GM21390 (cell line): ENCODE measurements at regions not wholly inside any gene's neighbourhood (a gene's known extent, or its start where the extent isn't known, plus 50 kb on each side); places are given as distances from the start of the nearest gene placed in this dataset.
"Not testable (repeated sequence)": the region's sequence is repeated elsewhere in the genome, so short reads cannot be mapped to it uniquely, and the experiment has no call there.

Experiments used
- ATAC-seq: cut with Tn5 transposase; IDR thresholded peaks from one replicate; pipeline ENCODE4 v1.9.1; 2021; ENCODE audit not compliant: unreplicated experiment

- ATAC-seq: no peak
Observed at GRCh38 chr2:64910972-64911433, 78.2 kb upstream of the SLC1A4 start.

GRCh38 chr2:64913357-64913869 lies 75.8 kb upstream of the SLC1A4 start:
- ATAC-seq: no peak

DNA sequence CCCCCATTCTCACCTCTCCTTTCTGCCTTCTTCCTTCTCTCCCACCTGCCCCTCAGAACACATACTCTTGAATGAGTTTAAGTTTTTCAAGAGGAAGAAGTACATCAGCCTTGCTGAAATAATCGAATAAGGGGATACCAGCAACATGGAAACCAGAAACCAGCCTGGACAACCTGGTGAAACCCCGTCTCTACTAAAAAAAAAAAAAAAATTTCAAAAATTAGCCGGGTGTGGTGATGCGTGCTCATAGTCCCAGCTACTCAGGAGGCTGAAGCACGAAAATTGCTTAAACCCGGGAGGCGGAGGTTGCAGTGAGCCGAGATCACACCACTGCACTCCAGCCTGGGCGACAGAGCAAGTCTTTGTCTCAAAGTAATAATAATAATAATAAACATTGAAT lies 75.0 kb upstream of the SLC1A4 start:
- no peak for ATAC-seq

DNA sequence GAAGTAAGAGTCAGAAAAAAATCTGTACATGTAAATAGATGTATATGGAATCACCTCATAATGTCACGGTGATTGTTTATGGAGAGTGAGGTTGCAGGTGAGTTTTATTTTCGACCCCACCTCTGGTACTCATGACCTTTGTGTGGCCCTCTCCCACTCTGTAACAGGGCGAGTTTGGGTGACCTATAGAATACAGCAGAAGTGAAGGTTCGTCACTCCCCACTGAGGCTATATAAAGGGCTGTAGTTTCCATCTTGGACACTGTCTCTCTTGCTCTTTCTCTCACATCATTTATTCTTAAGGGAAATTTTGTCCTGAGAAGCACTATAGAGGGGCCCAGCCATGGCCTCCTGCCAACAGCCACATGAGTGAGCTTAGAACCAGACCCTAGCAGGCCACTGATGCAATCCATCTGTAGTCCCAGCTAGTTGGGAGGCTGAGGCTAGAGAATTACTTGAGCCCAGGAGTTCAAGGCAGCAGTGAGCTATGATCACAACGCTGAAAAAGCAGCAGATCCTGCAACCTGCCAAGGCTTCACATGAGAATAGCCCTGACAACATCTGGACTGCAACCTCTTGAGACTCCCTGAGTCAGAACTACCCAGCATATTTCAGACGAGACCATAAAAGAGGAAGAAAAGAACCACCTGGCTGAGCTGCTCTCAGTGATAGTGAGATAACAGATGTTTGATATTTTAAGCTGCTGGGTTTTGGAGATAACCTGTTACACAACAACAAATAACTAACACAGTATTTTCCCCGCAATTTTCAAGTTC lies 74.3 kb upstream of the SLC1A4 start:
- ATAC-seq: peak; percentile 65

DNA sequence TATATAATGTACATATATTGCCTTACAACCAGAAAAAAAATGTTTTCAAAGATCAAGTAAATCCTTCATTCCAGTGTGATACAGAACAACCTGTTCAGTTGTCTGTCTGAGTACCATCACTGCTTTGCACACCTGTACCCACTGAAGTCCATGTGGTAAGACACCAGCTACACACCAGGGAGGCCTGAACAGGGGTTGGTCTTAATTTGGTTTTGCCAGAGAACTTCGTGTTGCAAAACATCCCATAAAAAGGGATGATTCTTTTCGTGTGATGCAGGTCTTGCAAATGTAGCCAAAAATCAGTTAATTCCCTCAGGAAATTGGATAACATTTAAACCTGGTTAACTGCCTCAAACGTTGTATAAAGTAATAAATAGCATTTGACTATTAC lies 73.7 kb upstream of the SLC1A4 start:
- no peak for ATAC-seq

- ATAC-seq: no peak
Observed at GRCh38 chr2:64918220-64918886, 70.8 kb upstream of the SLC1A4 start.

DNA sequence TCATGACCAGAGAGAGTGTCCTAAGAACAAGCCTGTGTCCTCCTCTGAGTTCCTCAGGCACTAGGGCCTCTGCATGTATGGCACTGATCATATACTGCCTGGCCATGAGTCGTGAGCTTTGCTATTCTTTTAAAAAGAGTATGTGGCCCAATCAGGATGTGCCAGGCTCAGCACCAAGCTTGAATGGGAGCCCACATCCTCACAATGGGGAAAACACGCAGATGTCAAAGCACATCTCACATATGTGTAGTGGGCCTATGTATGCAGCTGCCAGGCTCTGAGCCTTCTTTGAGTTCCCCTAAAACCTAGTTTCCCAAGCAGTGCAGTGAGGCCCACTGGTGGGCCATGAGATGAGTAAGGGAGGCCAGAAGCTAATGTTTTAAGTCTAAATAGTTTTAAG lies 69.9 kb upstream of the SLC1A4 start:
- ATAC-seq: no peak

GRCh38 chr2:64922482-64923384 lies 66.5 kb upstream of the SLC1A4 start:
- ATAC-seq: no peak

DNA sequence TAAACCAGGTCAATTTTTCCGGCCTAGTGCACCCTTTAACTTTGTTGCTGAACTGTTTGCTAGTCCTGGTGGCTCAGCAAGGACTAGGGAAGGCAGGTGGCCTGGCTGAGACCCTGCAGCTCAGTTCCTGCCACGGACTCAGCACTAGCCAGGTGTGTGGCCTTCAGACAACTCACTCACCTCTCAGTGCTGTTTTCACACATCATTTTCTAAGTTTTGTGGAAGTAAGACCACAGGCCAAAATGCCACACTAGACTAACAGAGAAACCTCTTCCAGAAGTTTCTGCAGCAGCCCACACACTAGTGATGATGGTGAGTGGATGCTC lies 65.9 kb upstream of the SLC1A4 start:
- no peak for ATAC-seq

DNA sequence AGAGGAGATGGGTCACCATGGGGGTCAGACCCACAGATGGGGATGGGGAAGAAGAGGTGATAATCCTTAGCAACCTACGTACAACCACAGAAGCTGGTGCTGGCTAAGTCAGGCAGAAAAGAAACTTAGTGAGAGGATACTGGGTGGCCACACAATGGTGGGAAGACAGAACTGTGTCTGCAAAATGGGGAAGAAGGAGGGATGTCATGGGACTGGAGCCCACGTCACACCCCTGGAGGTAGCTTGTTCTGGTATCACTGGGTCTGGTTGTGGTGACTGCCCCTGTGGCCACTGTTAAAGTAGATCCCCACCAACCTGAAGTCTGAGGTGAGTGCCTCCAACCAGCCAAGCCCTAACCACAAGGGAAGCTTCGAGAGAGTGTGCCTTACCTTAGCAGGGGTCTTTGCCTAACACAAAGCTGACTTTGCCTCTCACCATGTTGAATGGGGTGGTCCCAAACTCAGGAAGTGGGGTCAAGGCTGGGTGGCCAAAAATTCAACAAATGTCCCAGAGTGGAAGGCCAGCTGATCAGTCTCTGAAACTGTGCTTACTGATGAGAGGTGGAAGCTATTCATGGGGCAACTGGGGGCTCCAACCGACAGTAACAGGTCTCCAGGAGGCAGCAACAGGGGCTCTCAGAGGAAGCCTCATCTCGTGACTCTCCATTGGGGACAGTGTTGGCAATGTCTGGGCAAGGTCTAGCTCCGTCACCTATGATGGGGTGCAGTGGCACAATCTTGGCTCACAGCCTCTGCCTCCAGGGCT lies 64.8 kb upstream of the SLC1A4 start:
- ATAC-seq: no peak

DNA sequence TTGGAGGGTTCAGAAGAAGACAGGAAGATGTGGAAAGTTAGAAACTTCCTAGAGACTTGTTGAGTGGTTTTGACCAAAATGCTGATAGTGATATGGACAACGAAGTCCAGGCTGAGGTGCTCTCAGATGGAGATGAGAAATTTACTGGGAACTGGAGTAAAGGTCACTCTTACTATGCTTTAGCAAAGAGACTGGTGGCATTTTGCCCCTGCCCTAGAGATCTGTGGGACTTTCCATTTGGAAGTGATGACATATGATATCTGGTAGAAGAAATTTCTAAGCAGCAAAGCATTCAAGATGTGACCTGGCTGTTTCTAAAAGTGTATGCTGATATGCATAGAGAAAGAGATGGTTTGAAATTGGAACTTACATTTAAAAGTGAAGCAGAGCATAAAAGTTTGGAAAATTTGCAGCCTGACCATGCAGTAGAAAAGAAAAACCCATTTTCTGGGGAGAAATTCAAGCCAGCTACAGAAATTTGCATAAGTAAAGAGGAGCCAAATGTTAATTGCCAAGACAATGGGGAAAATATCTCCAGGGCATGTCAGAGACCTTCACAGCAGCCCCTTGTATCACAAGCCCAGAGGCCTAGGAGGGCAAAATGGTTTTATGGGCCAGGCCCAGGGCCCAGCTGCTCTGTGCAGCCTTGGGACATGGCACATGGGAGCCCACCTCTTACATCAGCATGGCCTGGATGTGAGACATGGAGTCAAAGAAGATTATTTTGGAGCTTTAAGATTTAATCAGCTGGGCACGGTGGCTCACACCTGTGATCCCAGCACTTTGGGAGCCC lies 63.1 kb upstream of the SLC1A4 start:
- ATAC-seq: not testable (repeated sequence)

GRCh38 chr2:64928813-64929212 lies 60.4 kb upstream of the SLC1A4 start:
- ATAC-seq: no peak

DNA sequence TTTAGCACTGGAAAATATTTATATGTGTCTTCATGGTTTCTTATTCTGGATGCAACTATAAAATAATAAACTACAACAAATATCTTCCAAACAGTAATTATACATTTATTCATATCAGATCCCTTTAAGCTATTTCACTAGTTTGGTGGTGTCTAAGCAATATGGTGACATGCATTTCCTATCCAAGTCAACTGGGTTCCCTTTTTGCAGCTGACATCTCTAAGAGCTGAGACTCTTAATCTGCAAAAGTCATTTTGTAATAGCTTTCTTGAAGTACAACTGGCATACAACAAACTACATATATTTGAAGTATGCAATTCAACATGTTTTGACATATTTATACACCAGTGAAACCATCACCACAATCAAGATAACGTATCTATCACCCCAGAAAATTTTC lies 59.9 kb upstream of the SLC1A4 start:
- no peak for ATAC-seq

GRCh38 chr2:64930258-64930671 lies 58.9 kb upstream of the SLC1A4 start:
- no peak for ATAC-seq

DNA sequence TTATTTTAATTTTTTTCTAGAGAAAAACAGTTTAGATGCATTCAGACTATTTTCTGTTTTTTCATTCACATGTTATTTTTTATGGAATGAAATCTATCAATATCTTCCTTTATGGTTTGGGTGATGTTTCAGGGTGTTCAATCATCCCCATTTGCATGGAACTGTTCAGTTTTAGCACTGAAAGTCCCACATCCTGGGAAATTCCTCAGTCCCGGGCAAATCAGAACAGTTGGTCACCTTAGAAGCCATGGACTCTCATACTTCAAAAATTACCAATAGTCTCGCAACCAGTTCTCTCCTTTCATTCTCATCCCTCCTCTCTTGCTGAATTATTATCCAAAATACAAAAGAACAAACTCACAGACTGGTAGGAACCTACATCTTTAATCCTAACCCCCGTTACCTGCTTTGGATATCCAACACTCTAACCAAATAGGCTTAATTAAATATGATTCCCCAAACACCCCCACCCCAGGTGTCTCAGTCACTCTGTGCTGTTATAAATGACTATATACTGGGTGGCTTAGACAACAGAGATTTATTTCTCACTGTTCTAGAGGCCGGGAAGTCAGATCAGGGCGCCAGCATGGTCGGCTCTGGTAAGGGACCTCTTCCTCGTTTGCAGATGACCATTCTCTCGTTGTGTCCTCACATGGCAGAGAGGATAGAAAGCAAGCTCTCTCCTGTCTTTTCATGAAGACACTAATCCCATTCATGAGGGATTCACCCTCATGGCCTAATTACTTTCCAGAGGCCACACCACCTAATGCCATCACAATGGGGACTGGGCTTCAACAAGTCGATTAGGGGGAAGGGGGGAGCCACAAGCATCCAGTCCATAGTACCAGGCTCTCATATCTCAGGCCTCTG lies 57.7 kb upstream of the SLC1A4 start:
- ATAC-seq: no peak

GRCh38 chr2:64932116-64932370 lies 57.2 kb upstream of the SLC1A4 start:
- no peak for ATAC-seq

- ATAC-seq: peak; percentile 82
Observed at GRCh38 chr2:64932371-64933216, 56.6 kb upstream of the SLC1A4 start.

DNA sequence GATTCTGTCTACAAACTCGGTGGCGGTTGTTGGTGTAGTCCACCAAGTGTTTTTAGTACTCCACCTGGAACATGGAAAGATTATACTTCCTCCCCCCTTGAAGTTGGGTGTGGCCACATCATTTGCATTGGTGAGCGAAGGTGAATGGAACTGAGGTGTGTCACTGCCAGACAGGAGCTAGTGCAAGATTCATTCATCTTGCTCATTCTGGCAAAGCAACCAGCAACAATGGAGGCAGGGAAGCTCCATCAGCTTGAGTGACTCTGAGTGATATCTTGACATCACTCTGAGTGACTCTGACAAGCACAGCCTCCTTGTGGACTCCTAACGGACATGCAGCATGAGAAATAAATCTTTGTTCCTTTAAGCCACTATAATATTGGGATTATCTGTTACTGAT lies 54.7 kb upstream of the SLC1A4 start:
- ATAC-seq: no peak
